ENCODE measurements at regions not wholly inside any gene's neighbourhood (a gene's known extent, or its start where the extent isn't known, plus 50 kb on each side); places are given as distances from the start of the nearest gene placed in this dataset.
"Not testable (repeated sequence)": the region's sequence is repeated elsewhere in the genome, so short reads cannot be mapped to it uniquely, and the experiment has no call there.

GRCh38 chr5:159786201-159786600 lies 130.1 kb upstream of the ADRA1B start:
- H3K27me3 Mint-ChIP-seq: peaks cover 33 to 39% of the 10 kb centered on the region in 2 donors
- no peaks in the 10 kb centered on the region for H3K36me3 Mint-ChIP-seq
- H3K27ac Mint-ChIP-seq: no peak overlapping the region
- no peak for ATAC-seq (replicated peaks)
- no peaks in the 10 kb centered on the region for H3K9me3 Mint-ChIP-seq
- no peak overlapping the region for H3K4me3 Mint-ChIP-seq
- DNase-seq: no peak
- peaks cover 7 to 10% of the 10 kb centered on the region in 2 donors for H3K4me1 Mint-ChIP-seq

- Mint-ChIP-seq H3K27me3 (peaks cover 31 to 41% of the 10 kb centered on the region in 2 donors), H3K4me3 (no peak overlapping the region), H3K27ac (no peak overlapping the region), H3K9me3 (no peaks in the 10 kb centered on the region), H3K36me3 (no peaks in the 10 kb centered on the region), H3K4me1 (peaks cover 5 to 6% of the 10 kb centered on the region in 2 donors)
- DNase-seq (no peak), ATAC-seq (replicated peaks) (no peak)
Measured at GRCh38 chr5:159786901-159787691, 129.2 kb upstream of the ADRA1B start.

- ATAC-seq (replicated peaks) (no peak), DNase-seq (no peak)
- no peak overlapping the region for H3K4me3 Mint-ChIP-seq
- no peak overlapping the region for H3K27ac Mint-ChIP-seq
- no peaks in the 10 kb centered on the region for H3K4me1 Mint-ChIP-seq
- H3K27me3 Mint-ChIP-seq: peaks cover 29 to 38% of the 10 kb centered on the region in 2 donors
- no peaks in the 10 kb centered on the region for H3K9me3 Mint-ChIP-seq
- H3K36me3 Mint-ChIP-seq: no peaks in the 10 kb centered on the region
Measured at GRCh38 chr5:159787837-159788236, 128.4 kb upstream of the ADRA1B start.

GRCh38 chr5:159788835-159789331 lies 127.4 kb upstream of the ADRA1B start:
- H3K36me3 Mint-ChIP-seq: no peaks in the 10 kb centered on the region
- no peaks in the 10 kb centered on the region for H3K9me3 Mint-ChIP-seq
- H3K27me3 Mint-ChIP-seq: peaks cover 29 to 38% of the 10 kb centered on the region in 2 donors
- DNase-seq (no peak), ATAC-seq (replicated peaks) (no peak)
- no peaks in the 10 kb centered on the region for H3K4me1 Mint-ChIP-seq
- H3K4me3 Mint-ChIP-seq: no peak overlapping the region
- no peak overlapping the region for H3K27ac Mint-ChIP-seq

GRCh38 chr5:159792180-159792579 lies 124.1 kb upstream of the ADRA1B start:
- H3K4me3 Mint-ChIP-seq: no peak overlapping the region
- DNase-seq (no peak), ATAC-seq (replicated peaks) (no peak)
- peaks cover 9 to 20% of the 10 kb centered on the region in 2 donors for H3K27me3 Mint-ChIP-seq
- H3K27ac Mint-ChIP-seq: no peak overlapping the region
- H3K4me1 Mint-ChIP-seq: peaks cover 0 to 4% of the 10 kb centered on the region in 2 donors
- H3K36me3 Mint-ChIP-seq: no peaks in the 10 kb centered on the region
- H3K9me3 Mint-ChIP-seq: no peaks in the 10 kb centered on the region

- H3K4me3 Mint-ChIP-seq: no peak overlapping the region
- peaks cover 0 to 5% of the 10 kb centered on the region in 2 donors for H3K27me3 Mint-ChIP-seq
- peaks cover 0 to 7% of the 10 kb centered on the region in 2 donors for H3K4me1 Mint-ChIP-seq
- H3K27ac Mint-ChIP-seq: no peak overlapping the region
- H3K9me3 Mint-ChIP-seq: no peaks in the 10 kb centered on the region
- H3K36me3 Mint-ChIP-seq: no peaks in the 10 kb centered on the region
- no peak for DNase-seq
- ATAC-seq (replicated peaks): no peak
Measured at GRCh38 chr5:159797261-159797970, 118.9 kb upstream of the ADRA1B start.

- Mint-ChIP-seq H3K4me3 (no peak overlapping the region), H3K36me3 (no peaks in the 10 kb centered on the region), H3K27ac (no peak overlapping the region), H3K9me3 (no peaks in the 10 kb centered on the region), H3K4me1 (peaks cover 2 to 22% of the 10 kb centered on the region in 2 donors), H3K27me3 (peaks cover 0 to 5% of the 10 kb centered on the region in 2 donors)
- ATAC-seq (replicated peaks): no peak
- DNase-seq: no peak
Measured at GRCh38 chr5:159799701-159800100, 116.6 kb upstream of the ADRA1B start.

GRCh38 chr5:159800131-159800840 lies 116.0 kb upstream of the ADRA1B start:
- H3K27me3 Mint-ChIP-seq: peaks cover 0 to 5% of the 10 kb centered on the region in 2 donors
- no peaks in the 10 kb centered on the region for H3K9me3 Mint-ChIP-seq
- no peak overlapping the region for H3K4me3 Mint-ChIP-seq
- no peak overlapping the region for H3K27ac Mint-ChIP-seq
- H3K4me1 Mint-ChIP-seq: peaks cover 2 to 27% of the 10 kb centered on the region in 2 donors
- ATAC-seq (replicated peaks) (no peak), DNase-seq (no peak)
- no peaks in the 10 kb centered on the region for H3K36me3 Mint-ChIP-seq

GRCh38 chr5:159801303-159801702 lies 115.0 kb upstream of the ADRA1B start:
- peaks cover under 1 to 5% of the 10 kb centered on the region in 2 donors for H3K27me3 Mint-ChIP-seq
- no peak overlapping the region for H3K4me3 Mint-ChIP-seq
- H3K36me3 Mint-ChIP-seq: no peaks in the 10 kb centered on the region
- no peaks in the 10 kb centered on the region for H3K9me3 Mint-ChIP-seq
- DNase-seq (no peak), ATAC-seq (replicated peaks) (no peak)
- peaks cover 2 to 30% of the 10 kb centered on the region in 2 donors for H3K4me1 Mint-ChIP-seq
- H3K27ac Mint-ChIP-seq: no peak overlapping the region

- no peak overlapping the region for H3K27ac Mint-ChIP-seq
- peaks cover 2 to 24% of the 10 kb centered on the region in 2 donors for H3K4me1 Mint-ChIP-seq
- ATAC-seq (replicated peaks) (no peak), DNase-seq (no peak)
- peaks cover 2 to 4% of the 10 kb centered on the region in 2 donors for H3K9me3 Mint-ChIP-seq
- H3K27me3 Mint-ChIP-seq: peaks cover 13 to 17% of the 10 kb centered on the region in 2 donors
- H3K36me3 Mint-ChIP-seq: no peaks in the 10 kb centered on the region
- H3K4me3 Mint-ChIP-seq: no peak overlapping the region
Measured at GRCh38 chr5:159802661-159803060, 113.6 kb upstream of the ADRA1B start.

- Mint-ChIP-seq H3K9me3 (peaks cover 2 to 4% of the 10 kb centered on the region in 2 donors), H3K4me1 (peaks cover 2 to 24% of the 10 kb centered on the region in 2 donors), H3K4me3 (no peak overlapping the region), H3K36me3 (no peaks in the 10 kb centered on the region), H3K27me3 (peaks cover 13 to 17% of the 10 kb centered on the region in 2 donors), H3K27ac (no peak overlapping the region)
- ATAC-seq (replicated peaks) (no peak), DNase-seq (no peak)
Measured at GRCh38 chr5:159804121-159804520, 112.2 kb upstream of the ADRA1B start.

- Mint-ChIP-seq H3K27ac (no peak overlapping the region), H3K36me3 (no peaks in the 10 kb centered on the region), H3K4me3 (no peak overlapping the region), H3K4me1 (peaks cover 2 to 24% of the 10 kb centered on the region in 2 donors), H3K9me3 (peaks cover 2 to 4% of the 10 kb centered on the region in 2 donors), H3K27me3 (peaks cover 13 to 16% of the 10 kb centered on the region in 2 donors)
- peak; percentile 99 for ATAC-seq (replicated peaks)
- DNase-seq: peak; percentile 28
Measured at GRCh38 chr5:159805021-159805420, 111.3 kb upstream of the ADRA1B start.

- not testable (repeated sequence) for H3K27ac Mint-ChIP-seq; ATAC-seq (replicated peaks); H3K36me3 Mint-ChIP-seq; H3K4me3 Mint-ChIP-seq; DNase-seq; H3K9me3 Mint-ChIP-seq
- H3K27me3 Mint-ChIP-seq: peaks cover 12 to 13% of the 10 kb centered on the region in 2 donors
- H3K4me1 Mint-ChIP-seq: peaks cover 2 to 24% of the 10 kb centered on the region in 2 donors
Measured at GRCh38 chr5:159807135-159807534, 109.1 kb upstream of the ADRA1B start.

- Mint-ChIP-seq H3K27ac (no peak overlapping the region), H3K27me3 (peaks cover 12 to 17% of the 10 kb centered on the region in 2 donors), H3K36me3 (no peaks in the 10 kb centered on the region), H3K9me3 (peaks cover 6 to 8% of the 10 kb centered on the region in 2 donors), H3K4me3 (no peak overlapping the region), H3K4me1 (peaks cover under 1 to 21% of the 10 kb centered on the region in 2 donors)
- ATAC-seq (replicated peaks): no peak
- no peak for DNase-seq
Measured at GRCh38 chr5:159807586-159807985, 108.7 kb upstream of the ADRA1B start.
